Fibroblast of lung (primary cell): ENCODE measurements at regions not wholly inside any gene's neighbourhood (a gene's known extent, or its start where the extent isn't known, plus 50 kb on each side); places are given as distances from the start of the nearest gene placed in this dataset.

Experiments
- DNase-seq, 2 donors: peaks; one replicate each; pipeline versions ENCODE4 v3.0.0 to v3.0.0-alpha.2; 2010; ENCODE audit warnings: low read depth in 2 of 2
- H2AFZ ChIP-seq: 2 replicates; pipeline ENCODE4 v1.5.1; 2012; ENCODE audit warnings: low read length, control low read depth, inconsistent platforms
- H3K27ac ChIP-seq: 2 replicates; pipeline ENCODE4 v1.5.1; 2011; ENCODE audit warnings: low read length, control low read depth; ENCODE audit not compliant: insufficient read depth
- H3K27me3 ChIP-seq: 2 replicates; pipeline ENCODE4 v1.5.1; 2011; ENCODE audit warnings: mild to moderate bottlenecking, low read length; ENCODE audit not compliant: control insufficient read depth, insufficient read depth
- H3K36me3 ChIP-seq: 2 replicates; pipeline ENCODE4 v1.5.1; 2011; ENCODE audit warnings: low read length; ENCODE audit not compliant: control insufficient read depth, insufficient read depth
- H3K4me1 ChIP-seq: 2 replicates; pipeline ENCODE4 v1.5.1; 2011; ENCODE audit warnings: low read length; ENCODE audit not compliant: control insufficient read depth, insufficient read depth; ENCODE audit errors: extremely low read depth
- H3K4me2 ChIP-seq: 2 replicates; pipeline ENCODE4 v1.5.1; 2011; ENCODE audit warnings: low read length, control low read depth; ENCODE audit not compliant: insufficient read depth; ENCODE audit errors: extremely low read depth
- H3K4me3 ChIP-seq, 4 experiments: fragments of 200-600 bp in 1 of 4; sonication (generic) in 1 of 4; replicated peaks in 1 of 4; 2 replicates each; pipeline ENCODE4 v1.5.1; 2011 to 2016; ENCODE audit warnings: low read length in 4 of 4, low read depth in 3 of 4, mild to moderate bottlenecking in 3 of 4, control low read depth in 2 of 4, inconsistent platforms in 1 of 4, mixed read lengths in 1 of 4; ENCODE audit not compliant: insufficient read depth in 1 of 4; ENCODE audit errors: control extremely low read depth in 1 of 4
- H3K79me2 ChIP-seq: 2 replicates; pipeline ENCODE4 v1.5.1; 2012; ENCODE audit warnings: mild to moderate bottlenecking, low read length, inconsistent platforms; ENCODE audit not compliant: control insufficient read depth, insufficient read depth
- H3K9ac ChIP-seq: 2 replicates; pipeline ENCODE4 v1.5.1; 2011; ENCODE audit warnings: mild to moderate bottlenecking, low read length, control low read depth; ENCODE audit not compliant: insufficient read depth
- H3K9me3 ChIP-seq: 2 replicates; pipeline ENCODE4 v1.5.1; 2012; ENCODE audit warnings: low read depth, low read length; ENCODE audit not compliant: control insufficient read depth, insufficient read depth
- H4K20me1 ChIP-seq: 2 replicates; pipeline ENCODE4 v1.5.1; 2011; ENCODE audit warnings: low read length; ENCODE audit not compliant: control insufficient read depth, insufficient read depth; ENCODE audit errors: extremely low read depth
- EZH2 ChIP-seq: IDR thresholded peaks from 2 replicates; pipeline ENCODE4 v1.5.1; 2012; ENCODE audit warnings: low read length, control low read depth, mild to moderate bottlenecking; ENCODE audit errors: missing control alignments
- TF ChIP-seq, protein P1 (sequence below), 2 donors: IDR thresholded peaks in 1 of 2; conservative IDR thresholded peaks in 1 of 2; 1 replicate in 1 of 2; 2 replicates in 1 of 2; pipeline ENCODE4 v1.5.1; 2011 to 2012; ENCODE audit warnings: low read length in 2 of 2, control low read depth in 1 of 2, inconsistent platforms in 1 of 2, low read depth in 1 of 2, mild to moderate bottlenecking in 1 of 2

DNA sequence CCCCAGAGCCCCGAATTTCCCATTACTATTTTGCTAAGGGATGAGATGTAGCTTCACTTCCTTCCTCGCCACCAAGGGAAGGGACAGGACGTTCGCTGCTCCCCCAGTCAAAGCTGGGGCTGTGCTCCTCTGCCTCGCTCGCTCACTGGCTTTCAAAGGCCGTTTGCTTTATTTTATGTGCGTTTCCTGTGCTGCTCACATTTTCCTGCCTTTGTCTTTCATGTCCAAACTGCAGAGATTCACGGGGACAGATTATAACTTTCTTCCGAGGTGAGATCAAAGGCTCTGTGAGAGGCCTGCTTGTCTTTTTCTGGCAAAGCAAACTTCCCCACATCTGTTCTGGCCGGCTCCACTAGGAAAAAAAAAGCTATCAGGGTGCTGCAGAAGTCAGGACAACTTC is 76.0 kb upstream of the FZD10 start:
- Histone ChIP-seq H3K4me2 (no peak overlapping the region), H3K79me2 (no peaks in the 10 kb centered on the region)
- no peak for DNase-seq

DNA sequence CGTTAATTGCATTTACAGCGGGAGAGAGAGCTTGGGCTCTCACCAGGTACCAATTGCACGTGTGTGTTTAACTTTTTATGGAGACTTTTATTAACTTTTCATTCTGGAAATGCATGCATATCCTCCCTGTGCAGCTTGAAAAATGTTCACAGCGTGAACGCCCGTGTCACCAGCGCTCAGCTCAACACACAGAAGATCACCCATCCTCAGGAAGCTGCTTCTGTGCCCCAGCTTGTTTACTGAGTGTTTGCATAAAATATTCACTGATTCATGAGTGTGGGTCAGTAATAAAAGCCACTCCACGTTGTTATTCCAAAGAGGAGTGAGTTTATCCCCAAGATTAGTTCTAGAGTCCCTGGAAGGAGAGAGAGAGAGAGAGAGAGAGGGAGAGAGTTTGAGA is 75.5 kb upstream of the FZD10 start:
- Histone ChIP-seq H3K4me3 (no peak overlapping the region), H3K9me3 (peaks cover under 1% of the 10 kb centered on the region), H2AFZ (no peak overlapping the region), H3K36me3 (no peaks in the 10 kb centered on the region), H4K20me1 (no peaks in the 10 kb centered on the region), H3K27me3 (no peaks in the 10 kb centered on the region), H3K4me1 (no peaks in the 10 kb centered on the region), H3K9ac (no peak overlapping the region), H3K27ac (no peak overlapping the region), H3K79me2 (no peaks in the 10 kb centered on the region), H3K4me2 (no peak overlapping the region)
- no peak for DNase-seq
- TF ChIP-seq, protein P1, sequence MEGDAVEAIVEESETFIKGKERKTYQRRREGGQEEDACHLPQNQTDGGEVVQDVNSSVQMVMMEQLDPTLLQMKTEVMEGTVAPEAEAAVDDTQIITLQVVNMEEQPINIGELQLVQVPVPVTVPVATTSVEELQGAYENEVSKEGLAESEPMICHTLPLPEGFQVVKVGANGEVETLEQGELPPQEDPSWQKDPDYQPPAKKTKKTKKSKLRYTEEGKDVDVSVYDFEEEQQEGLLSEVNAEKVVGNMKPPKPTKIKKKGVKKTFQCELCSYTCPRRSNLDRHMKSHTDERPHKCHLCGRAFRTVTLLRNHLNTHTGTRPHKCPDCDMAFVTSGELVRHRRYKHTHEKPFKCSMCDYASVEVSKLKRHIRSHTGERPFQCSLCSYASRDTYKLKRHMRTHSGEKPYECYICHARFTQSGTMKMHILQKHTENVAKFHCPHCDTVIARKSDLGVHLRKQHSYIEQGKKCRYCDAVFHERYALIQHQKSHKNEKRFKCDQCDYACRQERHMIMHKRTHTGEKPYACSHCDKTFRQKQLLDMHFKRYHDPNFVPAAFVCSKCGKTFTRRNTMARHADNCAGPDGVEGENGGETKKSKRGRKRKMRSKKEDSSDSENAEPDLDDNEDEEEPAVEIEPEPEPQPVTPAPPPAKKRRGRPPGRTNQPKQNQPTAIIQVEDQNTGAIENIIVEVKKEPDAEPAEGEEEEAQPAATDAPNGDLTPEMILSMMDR (conservative IDR thresholded peaks at IDR 0.05 in 1 of 2, IDR thresholded peaks at IDR 0.05 in 1 of 2; ENCODE audit: low read depth in 1 of 2, low read length in 2 of 2) = no peak
- TF ChIP-seq EZH2 = no peak

More for the DNA sequence above, 76.0 kb upstream of the FZD10 start:
- Histone ChIP-seq H3K27me3 (no peaks in the 10 kb centered on the region), H3K9ac (no peak overlapping the region), H3K9me3 (no peaks in the 10 kb centered on the region), H4K20me1 (no peaks in the 10 kb centered on the region), H3K36me3 (no peaks in the 10 kb centered on the region), H2AFZ (no peak overlapping the region), H3K4me3 (no peak overlapping the region), H3K27ac (no peak overlapping the region), H3K4me1 (no peaks in the 10 kb centered on the region)
- no peak for TF ChIP-seq EZH2
- TF ChIP-seq, protein P1 (conservative IDR thresholded peaks at IDR 0.05 in 1 of 2, IDR thresholded peaks at IDR 0.05 in 1 of 2; ENCODE audit: low read depth in 1 of 2, low read length in 2 of 2) = no peak

GRCh38 chr12:130087222-130087621 is 75.0 kb upstream of the FZD10 start:
- peaks cover 3% of the 10 kb centered on the region for H3K9me3 ChIP-seq
- H3K27me3 ChIP-seq = no peaks in the 10 kb centered on the region
- no peak for DNase-seq
- no peaks in the 10 kb centered on the region for H4K20me1 ChIP-seq
- H2AFZ ChIP-seq = no peak overlapping the region
- H3K4me3 ChIP-seq = no peak overlapping the region
- H3K9ac ChIP-seq = no peak overlapping the region
- no peaks in the 10 kb centered on the region for H3K36me3 ChIP-seq
- H3K79me2 ChIP-seq = no peaks in the 10 kb centered on the region
- H3K4me2 ChIP-seq = no peak overlapping the region
- no peaks in the 10 kb centered on the region for H3K4me1 ChIP-seq
- H3K27ac ChIP-seq = no peak overlapping the region
- TF ChIP-seq, protein P1 (conservative IDR thresholded peaks at IDR 0.05 in 1 of 2, IDR thresholded peaks at IDR 0.05 in 1 of 2; ENCODE audit: low read depth in 1 of 2, low read length in 2 of 2) = no peak
- TF ChIP-seq EZH2 = no peak
